IMR-90 (cell line): ENCODE measurements at regions not wholly inside any gene's neighbourhood (a gene's known extent, or its start where the extent isn't known, plus 50 kb on each side); places are given as distances from the start of the nearest gene placed in this dataset.
"Not testable (repeated sequence)": the region's sequence is repeated elsewhere in the genome, so short reads cannot be mapped to it uniquely, and the experiment has no call there.

Experiments
- ATAC-seq: fragments of 200-7000 bp; cut with Tn5 transposase; 2 replicates; pipeline ENCODE4 v1.9.1; 2020; ENCODE audit warnings: low read depth, mild to moderate bottlenecking, moderate library complexity
- BruUV-seq: library from RNA; stranded (reverse); fragments of 400-500 nt; replicated peaks from 2 replicates; lab custom pipeline; 2021; lab: Mats Ljungman, UMichigan
- CTCF ChIA-PET: fragments of 300-600 bp; formaldehyde crosslinking; extraction: SDS; loops from one replicate; lab custom pipeline; 2021; ENCODE audit warnings: antibody characterized with exemption; lab: Yijun Ruan, JAX
- POLR2A ChIA-PET: fragments of 300-600 bp; sonication (Branson Sonifier 250); formaldehyde crosslinking; loops from one replicate; lab custom pipeline; 2022; ENCODE audit warnings: antibody characterized with exemption; ENCODE audit not compliant: unreplicated experiment; lab: Charles Lee
- DNase-seq: peaks from one replicate; pipeline ENCODE4 v3.0.0; 2013
- H2AFZ ChIP-seq: replicated peaks from 2 replicates; pipeline ENCODE3; 2013; ENCODE audit warnings: low read length, mild to moderate bottlenecking; ENCODE audit not compliant: poor library complexity
- H2AK5ac ChIP-seq: 2 replicates; pipeline ENCODE4 v1.6.1; 2013; ENCODE audit warnings: low read depth, low read length, inconsistent platforms
- H2AK9ac ChIP-seq: replicated peaks from 2 replicates; pipeline ENCODE3; 2013; ENCODE audit warnings: mild to moderate bottlenecking, low read depth, low read length, moderate library complexity; ENCODE audit not compliant: poor library complexity
- H2BK120ac ChIP-seq: 2 replicates; pipeline ENCODE4 v1.6.1; 2013; ENCODE audit warnings: low read depth, low read length, inconsistent platforms
- H2BK15ac ChIP-seq: 3 replicates; pipeline ENCODE4 v1.6.1; 2013; ENCODE audit warnings: low read depth, low read length, inconsistent platforms
- H2BK20ac ChIP-seq: 2 replicates; pipeline ENCODE4 v1.6.1; 2013; ENCODE audit warnings: low read depth, mild to moderate bottlenecking, inconsistent platforms, low read length, moderate library complexity
- H2BK5ac ChIP-seq: 2 replicates; pipeline ENCODE4 v1.6.1; 2013; ENCODE audit warnings: mild to moderate bottlenecking, low read depth, low read length, inconsistent platforms; ENCODE audit not compliant: poor library complexity, severe bottlenecking
- H3K14ac ChIP-seq: replicated peaks from 2 replicates; pipeline ENCODE4 v1.6.1; 2013; ENCODE audit warnings: low read depth, low read length, inconsistent platforms
- H3K18ac ChIP-seq: 2 replicates; pipeline ENCODE4 v1.6.1; 2013; ENCODE audit warnings: low read depth, low read length, control low read depth
- H3K23ac ChIP-seq: 2 replicates; pipeline ENCODE4 v1.6.1; 2013; ENCODE audit warnings: low read depth, low read length, inconsistent platforms
- H3K27ac ChIP-seq: 2 replicates; pipeline ENCODE4 v1.5.1; 2013; ENCODE audit warnings: mild to moderate bottlenecking, control low read depth, low read length; ENCODE audit not compliant: insufficient read depth
- H3K27me3 ChIP-seq: 2 replicates; pipeline ENCODE4 v1.6.1; 2013; ENCODE audit warnings: low read length; ENCODE audit not compliant: control insufficient read depth, insufficient read depth
- H3K36me3 ChIP-seq: 2 replicates; pipeline ENCODE4 v1.6.1; 2013; ENCODE audit warnings: low read length, mixed read lengths; ENCODE audit not compliant: control insufficient read depth, insufficient read depth
- H3K4ac ChIP-seq: 2 replicates; pipeline ENCODE4 v1.6.1; 2013; ENCODE audit warnings: low read depth, low read length, inconsistent platforms
- H3K4me1 ChIP-seq: 2 replicates; pipeline ENCODE4 v1.6.1; 2013; ENCODE audit warnings: low read length, mixed read lengths; ENCODE audit not compliant: control insufficient read depth, insufficient read depth
- H3K4me2 ChIP-seq: 2 replicates; pipeline ENCODE4 v1.6.1; 2013; ENCODE audit warnings: low read depth, mild to moderate bottlenecking, control low read depth, low read length, moderate library complexity
- H3K4me3 ChIP-seq: 2 replicates; pipeline ENCODE4 v1.5.1; 2013; ENCODE audit warnings: low read depth, mild to moderate bottlenecking, control low read depth, low read length, moderate library complexity; ENCODE audit not compliant: insufficient read depth
- H3K56ac ChIP-seq: 2 replicates; pipeline ENCODE4 v1.6.1; 2013; ENCODE audit warnings: low read length, inconsistent platforms; ENCODE audit not compliant: insufficient read depth; ENCODE audit errors: extremely low read depth
- H3K79me1 ChIP-seq, 2 experiments: 2 replicates each; pipeline ENCODE4 v1.6.1; 2013; ENCODE audit warnings: low read length in 2 of 2, inconsistent platforms in 1 of 2, low read depth in 1 of 2
- H3K9ac ChIP-seq: 2 replicates; pipeline ENCODE4 v1.6.1; 2013; ENCODE audit warnings: low read depth, low read length, control low read depth
- H3K9me1 ChIP-seq: 2 replicates; pipeline ENCODE4 v1.6.1; 2013; ENCODE audit warnings: low read length, inconsistent platforms; ENCODE audit not compliant: insufficient read depth
- H3K9me3 ChIP-seq: 2 replicates; pipeline ENCODE4 v1.6.1; 2013; ENCODE audit warnings: low read length; ENCODE audit not compliant: control insufficient read depth, insufficient read depth
- H4K20me1 ChIP-seq: 2 replicates; pipeline ENCODE4 v1.6.1; 2013; ENCODE audit warnings: low read length, inconsistent platforms; ENCODE audit not compliant: insufficient read depth
- H4K5ac ChIP-seq: 2 replicates; pipeline ENCODE4 v1.6.1; 2013; ENCODE audit warnings: mild to moderate bottlenecking, low read depth, low read length, control low read depth
- H4K8ac ChIP-seq, 2 experiments: 2 replicates each; pipeline ENCODE4 v1.6.1; 2013; ENCODE audit warnings: low read depth in 2 of 2, low read length in 2 of 2, control low read depth in 1 of 2, inconsistent platforms in 1 of 2
- H4K91ac ChIP-seq: 2 replicates; pipeline ENCODE4 v1.6.1; 2013; ENCODE audit warnings: low read depth, low read length, inconsistent platforms; ENCODE audit not compliant: insufficient read depth
- FOS ChIP-seq: fragments of 150-350 bp; IDR thresholded peaks from 2 replicates; pipeline ENCODE4 v1.6.1; 2016; ENCODE audit warnings: low read depth, low read length
- dilution Hi-C: fragments of 300-500 bp; cut with HindIII; formaldehyde crosslinking; loops from one replicate; pipeline ENCODE4 v1.14.3; 2018; ENCODE audit warnings: low sequenced_read_pairs; ENCODE audit not compliant: unreplicated experiment
- in situ Hi-C: fragments of 300-500 bp; cut with MboI; formaldehyde crosslinking; loops from 3 replicates; pipeline ENCODE4 v1.14.3; 2019; ENCODE audit warnings: low sequenced_read_pairs, inconsistent platforms, mixed read lengths
- intact Hi-C: fragments of 100-400 bp; cut with micrococcal nuclease; formaldehyde crosslinking; loops from 2 replicates; pipeline ENCODE4 v1.10.0; 2022

- 0 out of 2 replicates have a peak, but pooled peaks have one; percentile 22 for TF ChIP-seq FOS
Observed at GRCh38 chr1:93755251-93755715, 73.6 kb upstream of the BCAR3 start.

More at GRCh38 chr1:93755251-93755715, 73.6 kb upstream of the BCAR3 start:
- H4K91ac ChIP-seq, H4K20me1 ChIP-seq, H3K9ac ChIP-seq, H3K56ac ChIP-seq, H2AFZ ChIP-seq, H4K5ac ChIP-seq, H3K4ac ChIP-seq, BruUV-seq, H2BK5ac ChIP-seq, H3K14ac ChIP-seq, H4K8ac ChIP-seq, H3K27ac ChIP-seq, H3K27me3 ChIP-seq, H3K36me3 ChIP-seq, H2AK5ac ChIP-seq, H3K23ac ChIP-seq, H3K4me3 ChIP-seq, H3K4me2 ChIP-seq, H3K18ac ChIP-seq, ATAC-seq, H3K9me3 ChIP-seq, POLR2A ChIA-PET, H2AK9ac ChIP-seq, dilution Hi-C loops, H2BK15ac ChIP-seq, in situ Hi-C loops, H3K79me1 ChIP-seq: not testable (repeated sequence)
- CTCF ChIA-PET: interaction anchor here (0.9 to 1.9 kb wide), 2 partner anchors 17 to 58 kb away, joined by 3 to 5 read pairs; no protein-coding TSS in a partner anchor
- DNase-seq: peak; percentile 58
- 0 out of 2 replicates have a peak overlapping the region, but pooled peaks have one; percentile 43 for H2BK20ac ChIP-seq
- intact Hi-C loops: loop anchor here (2.0 to 5.0 kb wide), 2 partner anchors 47 to 74 kb away; partner anchors contain the start of gene BCAR3
- peaks cover 27% of the 10 kb centered on the region for H3K9me1 ChIP-seq
- peak overlapping the region; percentile 76; the same call in 1 of the 2 replicates for H2BK120ac ChIP-seq
- peaks cover 29% of the 10 kb centered on the region for H3K4me1 ChIP-seq
